Lower leg skin (tissue), 3 donors: ENCODE measurements at regions not wholly inside any gene's neighbourhood (a gene's known extent, or its start where the extent isn't known, plus 50 kb on each side); places are given as distances from the start of the nearest gene placed in this dataset.
"Not testable (repeated sequence)": the region's sequence is repeated elsewhere in the genome, so short reads cannot be mapped to it uniquely, and the experiment has no call there.

Experiments used
- CTCF ChIP-seq, 3 donors: fragments of 450-650 bp; IDR thresholded peaks; one replicate each; pipeline ENCODE4 v1.5.1; 2016; ENCODE audit warnings: antibody characterized with exemption in 3 of 3, mild to moderate bottlenecking in 3 of 3, moderate library complexity in 2 of 3
- POLR2A ChIP-seq, 2 donors: fragments of 450-650 bp; IDR thresholded peaks; one replicate each; pipeline ENCODE4 v1.6.1; 2016 to 2017; ENCODE audit warnings: antibody characterized with exemption in 2 of 2, mild to moderate bottlenecking in 1 of 2, moderate library complexity in 1 of 2

- not testable (repeated sequence) for TF ChIP-seq POLR2A, CTCF (IDR thresholded peaks at IDR 0.05)
Observed at GRCh38 chr10:47609311-47609710, 85.9 kb upstream of the AGAP9 start.
